ENCODE measurements at regions not wholly inside any gene's neighbourhood (a gene's known extent, or its start where the extent isn't known, plus 50 kb on each side); places are given as distances from the start of the nearest gene placed in this dataset.

GRCh38 chr5:174414315-174414710 is 310.1 kb upstream of the MSX2 start:
- no peak for DNase-seq

- no peak for DNase-seq
These were observed 305.4 kb upstream of the MSX2 start for GRCh38 chr5:174418809-174419539.

- DNase-seq, result peak; percentile 67
These were observed 304.7 kb upstream of the MSX2 start for GRCh38 chr5:174419540-174420132.

- no peak for DNase-seq
These were observed 303.6 kb upstream of the MSX2 start for GRCh38 chr5:174420651-174421407.

- no peak for DNase-seq
These were observed 303.0 kb upstream of the MSX2 start for GRCh38 chr5:174421408-174421805.

DNA sequence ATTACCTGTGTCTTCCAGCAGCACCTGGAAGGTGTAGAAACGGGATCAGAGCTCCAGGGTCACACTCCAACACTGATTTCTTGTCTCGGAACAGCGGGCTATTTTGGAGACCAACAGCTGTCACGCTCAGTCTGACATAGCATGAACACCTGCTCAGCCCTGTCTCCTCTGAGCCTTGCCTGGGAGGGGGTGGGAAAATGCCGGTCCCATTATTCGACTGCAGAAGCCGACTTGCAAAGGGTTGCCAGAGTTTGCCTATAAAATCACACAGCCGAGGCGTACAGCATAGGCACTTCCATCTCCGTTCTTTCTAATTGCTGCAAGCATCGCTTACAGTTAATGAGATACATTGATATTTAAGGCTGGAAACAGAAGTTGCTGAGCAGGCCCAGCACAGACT is 300.8 kb upstream of the MSX2 start:
- no peak for DNase-seq

DNA sequence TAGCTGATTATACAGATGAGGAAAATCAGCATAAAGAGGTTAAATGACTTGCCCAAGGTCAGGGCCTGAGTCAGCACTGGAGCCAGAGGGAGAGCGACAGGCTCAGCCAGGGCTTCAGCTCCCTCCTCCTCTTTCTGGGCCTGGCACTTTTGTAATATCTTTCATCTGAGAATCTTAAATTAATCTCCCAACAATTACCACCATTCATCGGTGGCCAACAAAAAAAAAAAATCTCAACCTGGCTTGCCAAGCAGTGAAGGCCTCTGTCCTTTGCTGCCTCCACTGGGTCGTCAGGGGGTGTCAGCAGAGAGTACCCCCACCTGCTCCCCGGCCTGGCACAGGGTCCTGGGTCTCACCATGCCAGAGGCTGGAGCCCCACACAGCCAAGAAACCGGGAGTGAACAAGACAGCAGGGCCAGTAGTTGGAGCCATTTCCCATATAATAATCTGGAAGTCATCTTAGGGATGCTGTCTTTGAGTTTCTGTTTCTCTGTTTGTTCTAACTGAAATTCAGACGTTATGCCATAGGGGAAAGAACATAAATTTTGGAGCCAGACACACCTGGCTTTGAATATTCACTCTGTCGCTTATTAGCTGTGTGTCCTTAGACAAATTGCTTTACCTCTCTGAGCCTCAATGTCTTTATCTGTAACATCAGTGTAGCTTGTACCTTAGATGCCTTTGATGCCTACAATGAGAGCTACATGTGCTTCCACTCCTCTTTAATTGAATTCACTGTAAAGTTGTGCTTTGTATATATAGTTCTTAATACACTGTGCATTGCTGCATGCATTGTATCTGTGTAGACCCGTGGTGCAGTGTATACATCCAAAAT is 299.9 kb upstream of the MSX2 start:
- DNase-seq, result no peak

DNA sequence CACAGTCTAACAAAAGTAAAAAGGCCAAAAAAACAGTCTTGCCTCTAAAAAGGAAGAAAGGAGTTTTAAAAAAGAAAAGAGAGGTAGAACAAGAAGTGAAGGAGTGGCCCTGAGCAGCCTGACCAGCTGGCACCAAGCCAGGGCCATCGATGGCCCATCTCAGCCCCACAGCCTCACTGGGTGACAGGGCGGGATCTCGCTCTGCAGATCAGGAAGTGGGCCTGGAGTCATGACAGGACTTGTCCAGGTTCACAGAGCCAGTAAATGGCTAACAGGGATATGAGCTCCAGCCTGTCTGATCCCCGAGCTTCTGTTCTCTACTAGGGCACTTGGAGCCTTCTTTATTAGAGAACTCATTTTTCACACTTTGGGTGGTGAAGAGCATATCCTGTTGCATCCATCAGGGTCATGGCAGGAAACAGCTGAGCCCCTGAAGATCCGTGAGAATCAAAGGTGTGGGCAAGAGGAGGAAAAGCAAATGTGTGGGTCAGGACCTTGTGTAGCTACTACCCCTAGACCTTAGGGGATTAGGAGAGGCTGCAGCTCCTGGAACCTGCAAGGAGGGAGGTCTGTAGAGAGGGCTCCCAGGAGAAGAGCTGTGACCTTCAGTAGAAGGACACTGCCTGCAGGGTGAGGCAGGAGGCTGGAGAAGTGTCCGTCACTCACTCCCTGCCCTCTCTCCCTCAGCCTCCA is 299.0 kb upstream of the MSX2 start:
- no peak for DNase-seq

GRCh38 chr5:174425964-174426290 is 298.5 kb upstream of the MSX2 start:
- no peak for DNase-seq

DNA sequence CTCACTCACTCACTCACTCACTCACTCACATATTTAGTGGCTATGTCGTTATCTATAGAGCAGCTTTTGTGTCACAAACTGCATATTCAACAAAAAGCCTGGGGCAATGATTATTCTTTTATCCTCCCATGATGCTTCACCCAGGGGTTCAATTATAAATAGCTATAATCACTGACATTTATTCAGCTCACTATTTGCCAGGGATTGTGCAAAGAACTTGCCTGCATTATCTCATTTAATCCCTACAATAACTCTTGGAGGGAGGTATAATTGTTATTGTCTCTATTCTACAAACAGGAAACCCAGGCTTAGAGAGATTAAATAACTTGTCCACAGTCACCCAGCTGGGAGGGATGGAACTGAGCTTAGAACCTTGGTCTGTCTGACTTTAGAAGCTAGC is 298.0 kb upstream of the MSX2 start:
- no peak for DNase-seq

DNA sequence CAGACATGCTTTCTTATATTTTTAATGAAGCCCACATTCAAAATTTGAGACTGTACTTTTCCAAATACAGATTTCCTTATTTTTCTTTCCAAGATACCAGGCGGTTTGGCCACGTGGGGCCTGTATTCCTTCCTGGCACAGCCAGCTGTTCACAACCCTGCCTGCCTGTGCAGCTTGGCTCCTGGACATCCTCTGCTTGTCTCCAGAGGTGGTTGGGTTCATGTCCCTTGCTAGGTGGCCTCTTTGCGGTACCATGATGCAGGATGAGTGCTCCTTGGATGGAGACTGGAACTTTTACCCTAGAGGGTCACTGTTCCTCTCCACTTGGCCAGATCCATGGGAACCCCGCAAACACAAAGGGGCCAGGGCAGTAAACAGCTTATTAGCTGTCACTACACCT is 297.5 kb upstream of the MSX2 start:
- DNase-seq, result no peak

GRCh38 chr5:174427304-174427703 is 297.1 kb upstream of the MSX2 start:
- no peak for DNase-seq

GRCh38 chr5:174428895-174429294 is 295.5 kb upstream of the MSX2 start:
- DNase-seq, result no peak

GRCh38 chr5:174430940-174431339 is 293.4 kb upstream of the MSX2 start:
- DNase-seq, result no peak

DNA sequence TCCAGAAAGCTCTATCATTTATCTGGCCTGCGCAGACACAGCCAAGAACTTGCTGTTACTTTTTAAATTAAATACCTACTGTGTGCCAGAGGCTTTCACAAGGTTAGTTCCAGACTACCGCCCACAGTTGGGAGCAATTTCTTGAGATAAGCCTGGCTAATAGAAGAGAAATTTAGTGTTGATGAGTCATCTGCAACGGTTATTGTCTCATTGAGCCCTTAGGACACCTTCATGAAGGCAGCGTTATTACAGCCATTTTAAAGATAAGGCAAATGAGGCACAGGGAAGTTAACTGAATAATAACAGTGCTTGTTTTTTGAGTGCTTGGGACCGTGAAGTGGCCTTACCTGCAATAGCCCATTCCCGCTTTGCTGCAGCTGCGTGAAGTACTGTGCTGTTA is 292.9 kb upstream of the MSX2 start:
- DNase-seq, result no peak

- DNase-seq, result no peak
These were observed 291.3 kb upstream of the MSX2 start for GRCh38 chr5:174433098-174433497.

DNA sequence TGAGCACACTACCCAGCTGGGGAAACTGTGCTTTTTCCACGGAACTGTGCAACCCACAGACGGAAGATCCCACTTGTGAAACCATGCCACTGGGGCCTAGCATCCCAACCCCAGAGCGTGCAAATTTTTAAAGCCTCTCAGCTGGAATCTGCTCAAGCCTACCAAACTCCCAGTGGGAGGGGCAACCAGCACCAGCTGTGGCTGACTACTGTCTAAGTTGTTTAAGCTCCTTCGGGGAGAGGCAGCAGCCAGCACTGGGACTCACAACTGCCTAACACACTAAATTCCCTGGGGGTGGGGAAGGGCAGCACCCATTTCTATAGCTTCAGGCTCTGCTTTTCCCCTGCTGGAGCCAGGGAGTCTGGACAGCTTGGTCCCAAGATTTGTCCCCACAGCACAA is 287.6 kb upstream of the MSX2 start:
- no peak for DNase-seq

- no peak for DNase-seq
These were observed 279.7 kb upstream of the MSX2 start for GRCh38 chr5:174444479-174445188.

- no peak for DNase-seq
These were observed 277.9 kb upstream of the MSX2 start for GRCh38 chr5:174446446-174446845.

- DNase-seq, result no peak
These were observed 277.4 kb upstream of the MSX2 start for GRCh38 chr5:174446988-174447387.

GRCh38 chr5:174448041-174448440 is 276.3 kb upstream of the MSX2 start:
- DNase-seq, result no peak

GRCh38 chr5:174448662-174449061 is 275.7 kb upstream of the MSX2 start:
- DNase-seq, result no peak

All from activated CD8-positive, alpha-beta memory T cell treated with anti-CD3 and anti-CD28 coated beads, Interleukin-2, amount 50 U/mL, for 4 hours (primary cell).